Cardiac fibroblast (primary cell): ENCODE measurements at regions not wholly inside any gene's neighbourhood (a gene's known extent, or its start where the extent isn't known, plus 50 kb on each side); places are given as distances from the start of the nearest gene placed in this dataset.

Experiments used
- DNase-seq, 2 donors: peaks; one replicate each; pipeline versions ENCODE4 v3.0.0 to v3.0.0-alpha.2; 2010; ENCODE audit warnings: low read depth in 2 of 2
- H3K4me3 ChIP-seq, 2 donors: replicated peaks in 1 of 2; 1 replicate in 1 of 2; 2 replicates in 1 of 2; pipeline ENCODE4 v1.5.1; 2011; ENCODE audit warnings: low read depth in 2 of 2, low read length in 2 of 2, mild to moderate bottlenecking in 2 of 2, moderate library complexity in 1 of 2
- CTCF ChIP-seq: IDR thresholded peaks from one replicate; pipeline ENCODE4 v1.5.1; 2011; ENCODE audit warnings: low read depth, mild to moderate bottlenecking, low read length, inconsistent platforms

- no peak for DNase-seq
- no peak overlapping the region for H3K4me3 ChIP-seq
- no peak for TF ChIP-seq CTCF
Measured at GRCh38 chr7:67470256-67470751, 473.7 kb downstream of the TYW1 start.

- no peak overlapping the region for H3K4me3 ChIP-seq
- DNase-seq, result no peak
- TF ChIP-seq CTCF, result no peak
Measured at GRCh38 chr7:67475293-67475692, 478.7 kb downstream of the TYW1 start.

GRCh38 chr7:67478066-67478465 lies 481.4 kb downstream of the TYW1 start:
- TF ChIP-seq CTCF, result no peak
- no peak for DNase-seq

GRCh38 chr7:67484244-67484751 lies 487.7 kb downstream of the TYW1 start:
- peak; percentile 68 to 75 for DNase-seq
- TF ChIP-seq CTCF, result peak; percentile 67
- H3K4me3 ChIP-seq, result peak overlapping the region in 1 of 2 donors; percentile 3

More at GRCh38 chr7:67478066-67478465, 481.4 kb downstream of the TYW1 start:
- no peak overlapping the region for H3K4me3 ChIP-seq

- no peak for TF ChIP-seq CTCF
- no peak overlapping the region for H3K4me3 ChIP-seq
- no peak for DNase-seq
Measured at GRCh38 chr7:67486401-67486800, 489.8 kb downstream of the TYW1 start.

- TF ChIP-seq CTCF, result no peak
- H3K4me3 ChIP-seq, result no peak overlapping the region
- DNase-seq, result no peak
Measured at GRCh38 chr7:67487316-67487715, 490.7 kb downstream of the TYW1 start.

GRCh38 chr7:67489881-67490280 lies 493.2 kb downstream of the TYW1 start:
- no peak for DNase-seq
- TF ChIP-seq CTCF, result no peak
- no peak overlapping the region for H3K4me3 ChIP-seq
